Naive B cell (primary cell): ENCODE measurements at regions not wholly inside any gene's neighbourhood (a gene's known extent, or its start where the extent isn't known, plus 50 kb on each side); places are given as distances from the start of the nearest gene placed in this dataset.
A peak's percentile ranks its signal among the peaks of the same experiment; 100 is the strongest.
"Not testable (repeated sequence)": the region's sequence is repeated elsewhere in the genome, so short reads cannot be mapped to it uniquely, and the experiment has no call there.

ENCODE experiments used
- ATAC-seq, 2 donors: fragments of 150-1000 bp; cut with Tn5 transposase; 2 replicates each; pipeline ENCODE4 v1.10.0; 2021; ENCODE audit warnings: low read depth in 2 of 2, mild to moderate bottlenecking in 2 of 2, moderate library complexity in 2 of 2
- DNase-seq: peaks from one replicate; pipeline ENCODE4 v3.0.0; 2022
- H3K27ac Mint-ChIP-seq, 6 donors: one replicate each; pipeline ENCODE4 v1.8.0; 2020 to 2022; ENCODE audit warnings: mild to moderate bottlenecking in 6 of 6, mixed read lengths in 6 of 6, moderate library complexity in 5 of 6, inconsistent platforms in 2 of 6
- H3K27me3 Mint-ChIP-seq, 3 donors: one replicate each; pipeline ENCODE4 v1.8.0; 2021 to 2022; ENCODE audit warnings: mixed read lengths in 3 of 3, mild to moderate bottlenecking in 1 of 3
- H3K36me3 Mint-ChIP-seq, 2 donors: one replicate each; pipeline ENCODE4 v1.8.0; 2020 to 2022; ENCODE audit warnings: mixed read lengths in 2 of 2, inconsistent platforms in 1 of 2, mild to moderate bottlenecking in 1 of 2
- H3K4me1 Mint-ChIP-seq, 3 donors: one replicate each; pipeline ENCODE4 v1.8.0; 2020 to 2022; ENCODE audit warnings: mixed read lengths in 3 of 3, inconsistent platforms in 1 of 3, mild to moderate bottlenecking in 1 of 3, moderate library complexity in 1 of 3
- H3K4me3 Mint-ChIP-seq, 8 donors: one replicate each; pipeline ENCODE4 v1.8.0; 2020 to 2022; ENCODE audit warnings: mild to moderate bottlenecking in 8 of 8, mixed read lengths in 8 of 8, moderate library complexity in 8 of 8, inconsistent platforms in 2 of 8
- H3K9me3 Mint-ChIP-seq, 7 donors: one replicate each; pipeline ENCODE4 v1.8.0; 2020 to 2022; ENCODE audit warnings: mixed read lengths in 7 of 7, mild to moderate bottlenecking in 5 of 7, inconsistent platforms in 2 of 7, moderate library complexity in 1 of 7

- Mint-ChIP-seq H3K4me3 (peak overlapping the region in 7 of 8 donors; percentile 21 to 98 (median 51)), H3K27ac (peak overlapping the region in 2 of 6 donors; percentile 10 to 82), H3K4me1 (peaks cover 17 to 28% (median 26%) of the 10 kb centered on the region in 3 donors)
- H3K9me3 Mint-ChIP-seq, ATAC-seq, H3K36me3 Mint-ChIP-seq, H3K27me3 Mint-ChIP-seq, DNase-seq: not testable (repeated sequence)
Observed at GRCh38 chr16:21521390-21522143, 77.8 kb upstream of the METTL9 start.

GRCh38 chr16:21522846-21523245 lies 76.5 kb upstream of the METTL9 start:
- ATAC-seq, H3K9me3 Mint-ChIP-seq, DNase-seq, H3K36me3 Mint-ChIP-seq, H3K27me3 Mint-ChIP-seq: not testable (repeated sequence)
- peak overlapping the region in 3 of 6 donors; percentile 6 to 69 (median 18) for H3K27ac Mint-ChIP-seq
- peaks cover 16 to 20% (median 19%) of the 10 kb centered on the region in 3 donors for H3K4me1 Mint-ChIP-seq
- peak overlapping the region in 4 of 8 donors; percentile 16 to 59 (median 39) for H3K4me3 Mint-ChIP-seq

GRCh38 chr16:21523411-21524067 lies 75.8 kb upstream of the METTL9 start:
- Mint-ChIP-seq H3K36me3 (no peaks in the 10 kb centered on the region), H3K4me1 (peaks cover 9 to 13% (median 12%) of the 10 kb centered on the region in 3 donors), H3K27me3 (no peaks in the 10 kb centered on the region), H3K9me3 (no peaks in the 10 kb centered on the region), H3K27ac (no peak overlapping the region), H3K4me3 (peak overlapping the region in 1 of 8 donors; percentile 59)
- ATAC-seq (no peak), DNase-seq (no peak)

- H3K4me1 Mint-ChIP-seq, result peaks cover 4 to 7% (median 5%) of the 10 kb centered on the region in 3 donors
- no peak for DNase-seq
- H3K4me3 Mint-ChIP-seq, result no peak overlapping the region
- H3K27me3 Mint-ChIP-seq, result no peaks in the 10 kb centered on the region
- H3K9me3 Mint-ChIP-seq, result no peaks in the 10 kb centered on the region
- no peaks in the 10 kb centered on the region for H3K36me3 Mint-ChIP-seq
- ATAC-seq, result no peak
- no peak overlapping the region for H3K27ac Mint-ChIP-seq
Observed at GRCh38 chr16:21524068-21524751, 75.2 kb upstream of the METTL9 start.

- DNase-seq, H3K9me3 Mint-ChIP-seq, H3K27ac Mint-ChIP-seq, H3K4me3 Mint-ChIP-seq, ATAC-seq, H3K36me3 Mint-ChIP-seq, H3K27me3 Mint-ChIP-seq, H3K4me1 Mint-ChIP-seq: not testable (repeated sequence)
Observed at GRCh38 chr16:21524752-21525028, 74.7 kb upstream of the METTL9 start.

- H3K4me1 Mint-ChIP-seq, ATAC-seq, H3K36me3 Mint-ChIP-seq, DNase-seq, H3K9me3 Mint-ChIP-seq, H3K27ac Mint-ChIP-seq, H3K27me3 Mint-ChIP-seq, H3K4me3 Mint-ChIP-seq: not testable (repeated sequence)
Observed at GRCh38 chr16:21525029-21525895, 74.1 kb upstream of the METTL9 start.

GRCh38 chr16:21525956-21526922 lies 73.1 kb upstream of the METTL9 start:
- not testable (repeated sequence) for H3K36me3 Mint-ChIP-seq, DNase-seq, H3K4me3 Mint-ChIP-seq, ATAC-seq, H3K9me3 Mint-ChIP-seq, H3K4me1 Mint-ChIP-seq, H3K27me3 Mint-ChIP-seq, H3K27ac Mint-ChIP-seq

GRCh38 chr16:21526923-21527807 lies 72.2 kb upstream of the METTL9 start:
- Mint-ChIP-seq H3K27me3 (no peaks in the 10 kb centered on the region), H3K36me3 (no peaks in the 10 kb centered on the region), H3K4me1 (peaks cover 0 to 4% (median 0%) of the 10 kb centered on the region in 3 donors), H3K27ac (no peak overlapping the region), H3K4me3 (no peak overlapping the region), H3K9me3 (no peaks in the 10 kb centered on the region)
- ATAC-seq, result no peak
- no peak for DNase-seq

GRCh38 chr16:21529060-21529658 lies 70.2 kb upstream of the METTL9 start:
- H3K27ac Mint-ChIP-seq, H3K36me3 Mint-ChIP-seq, H3K4me3 Mint-ChIP-seq, H3K4me1 Mint-ChIP-seq, H3K27me3 Mint-ChIP-seq, ATAC-seq, DNase-seq, H3K9me3 Mint-ChIP-seq: not testable (repeated sequence)

- ATAC-seq, H3K27me3 Mint-ChIP-seq, H3K4me3 Mint-ChIP-seq, H3K4me1 Mint-ChIP-seq, H3K36me3 Mint-ChIP-seq, H3K9me3 Mint-ChIP-seq, DNase-seq: not testable (repeated sequence)
- peak overlapping the region in 1 of 6 donors; percentile 47 for H3K27ac Mint-ChIP-seq
Observed at GRCh38 chr16:21530729-21531383, 68.5 kb upstream of the METTL9 start.

- H3K4me3 Mint-ChIP-seq, H3K9me3 Mint-ChIP-seq, H3K36me3 Mint-ChIP-seq, ATAC-seq, H3K4me1 Mint-ChIP-seq, H3K27me3 Mint-ChIP-seq, DNase-seq: not testable (repeated sequence)
- H3K27ac Mint-ChIP-seq, result peak overlapping the region in 1 of 6 donors; percentile 8
Observed at GRCh38 chr16:21532996-21533395, 66.4 kb upstream of the METTL9 start.
